GM12874 (cell line): ENCODE measurements at regions not wholly inside any gene's neighbourhood (a gene's known extent, or its start where the extent isn't known, plus 50 kb on each side); places are given as distances from the start of the nearest gene placed in this dataset.

Experiments
- TF ChIP-seq, protein P1 (sequence below): IDR thresholded peaks from 2 replicates; pipeline ENCODE4 v1.5.1; 2011; ENCODE audit warnings: low read depth, mild to moderate bottlenecking, control low read depth, low read length, moderate library complexity; ENCODE audit not compliant: insufficient read depth

DNA sequence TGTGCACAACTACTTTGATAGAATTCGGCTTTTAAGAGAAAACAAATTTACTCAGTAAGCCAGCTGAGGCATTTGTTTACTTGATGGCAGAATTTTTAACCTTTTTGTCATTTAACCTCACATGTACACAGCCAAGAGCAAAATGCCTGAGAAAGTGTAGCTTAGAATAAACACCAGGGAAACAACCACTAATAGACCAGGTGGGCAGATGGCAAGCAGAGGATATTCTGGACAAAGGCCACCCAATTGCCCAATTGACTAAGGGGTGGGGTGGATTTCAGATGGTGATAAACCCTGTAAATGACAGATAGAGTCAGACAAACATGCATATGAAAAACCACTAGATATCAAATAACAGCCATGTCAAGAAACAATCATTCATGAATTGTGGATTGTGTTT, 190.7 kb upstream of the FBXL4 start:
- TF ChIP-seq, protein P1, sequence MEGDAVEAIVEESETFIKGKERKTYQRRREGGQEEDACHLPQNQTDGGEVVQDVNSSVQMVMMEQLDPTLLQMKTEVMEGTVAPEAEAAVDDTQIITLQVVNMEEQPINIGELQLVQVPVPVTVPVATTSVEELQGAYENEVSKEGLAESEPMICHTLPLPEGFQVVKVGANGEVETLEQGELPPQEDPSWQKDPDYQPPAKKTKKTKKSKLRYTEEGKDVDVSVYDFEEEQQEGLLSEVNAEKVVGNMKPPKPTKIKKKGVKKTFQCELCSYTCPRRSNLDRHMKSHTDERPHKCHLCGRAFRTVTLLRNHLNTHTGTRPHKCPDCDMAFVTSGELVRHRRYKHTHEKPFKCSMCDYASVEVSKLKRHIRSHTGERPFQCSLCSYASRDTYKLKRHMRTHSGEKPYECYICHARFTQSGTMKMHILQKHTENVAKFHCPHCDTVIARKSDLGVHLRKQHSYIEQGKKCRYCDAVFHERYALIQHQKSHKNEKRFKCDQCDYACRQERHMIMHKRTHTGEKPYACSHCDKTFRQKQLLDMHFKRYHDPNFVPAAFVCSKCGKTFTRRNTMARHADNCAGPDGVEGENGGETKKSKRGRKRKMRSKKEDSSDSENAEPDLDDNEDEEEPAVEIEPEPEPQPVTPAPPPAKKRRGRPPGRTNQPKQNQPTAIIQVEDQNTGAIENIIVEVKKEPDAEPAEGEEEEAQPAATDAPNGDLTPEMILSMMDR = no peak

DNA sequence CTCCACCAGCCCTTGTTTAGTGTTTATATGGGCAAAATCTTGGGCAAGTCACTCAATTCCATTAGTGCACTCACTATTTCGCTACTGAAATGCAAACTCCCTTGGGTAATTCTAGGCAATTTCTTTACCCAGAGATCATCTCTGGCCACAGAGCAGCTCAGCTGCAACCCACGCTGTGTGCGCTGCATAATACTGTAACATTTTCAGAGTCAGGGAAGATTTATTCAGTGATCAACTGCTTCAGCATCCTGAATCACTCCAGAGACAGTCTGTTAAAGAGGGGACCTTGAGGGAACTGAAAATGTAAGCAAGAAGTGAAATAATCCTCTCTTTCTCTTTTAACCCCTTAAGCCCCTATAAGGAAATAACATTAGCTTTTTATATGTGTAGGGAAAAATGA, 189.6 kb upstream of the FBXL4 start:
- TF ChIP-seq, protein P1 = no peak

DNA sequence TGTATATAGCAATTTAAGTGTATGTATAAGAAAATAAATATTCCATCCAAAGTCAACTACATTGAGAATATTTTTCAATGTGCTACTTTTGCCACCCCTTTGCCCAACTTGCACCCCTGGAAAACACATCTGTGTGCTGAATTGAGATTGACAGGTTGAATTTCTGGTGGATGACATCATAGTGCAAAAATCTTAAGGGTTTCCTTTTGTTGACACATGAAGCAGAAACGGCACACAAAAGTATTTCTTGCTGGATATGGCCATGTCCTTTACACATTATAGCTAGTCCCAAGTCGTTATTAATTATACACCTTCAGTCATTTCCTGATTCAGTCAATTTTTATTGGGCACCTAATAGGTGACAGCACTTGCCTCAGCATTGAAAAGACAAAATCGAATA, 188.7 kb upstream of the FBXL4 start:
- TF ChIP-seq, protein P1 = no peak

DNA sequence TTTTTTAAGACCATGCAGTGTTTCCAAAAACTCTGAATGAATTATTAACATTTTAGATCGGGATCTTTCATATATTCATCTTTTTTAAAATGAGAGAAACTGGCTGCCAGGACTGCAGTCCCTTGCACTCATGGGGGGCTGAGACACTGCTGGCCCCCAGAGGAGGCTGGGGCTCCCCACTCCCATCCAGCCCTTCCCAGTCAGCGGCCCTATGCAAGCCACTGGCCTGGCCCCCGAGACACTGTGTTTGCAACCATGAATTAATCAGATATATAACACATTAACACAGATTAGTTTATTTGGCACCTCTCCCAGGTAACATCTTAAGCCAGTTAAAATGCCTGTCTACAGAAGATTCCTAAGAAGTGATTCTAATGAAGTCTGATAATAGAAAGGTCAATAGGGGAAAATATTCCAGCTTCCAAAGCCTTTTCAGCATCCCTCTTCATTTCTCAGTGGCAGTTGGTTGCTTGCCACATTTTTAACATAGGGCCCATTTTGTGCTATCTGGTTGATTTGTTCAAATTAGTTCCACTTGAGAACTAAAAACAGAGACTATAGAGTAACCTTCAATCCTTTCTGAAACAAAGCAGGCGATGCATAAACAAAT, 184.4 kb upstream of the FBXL4 start:
- TF ChIP-seq, protein P1 = no peak

DNA sequence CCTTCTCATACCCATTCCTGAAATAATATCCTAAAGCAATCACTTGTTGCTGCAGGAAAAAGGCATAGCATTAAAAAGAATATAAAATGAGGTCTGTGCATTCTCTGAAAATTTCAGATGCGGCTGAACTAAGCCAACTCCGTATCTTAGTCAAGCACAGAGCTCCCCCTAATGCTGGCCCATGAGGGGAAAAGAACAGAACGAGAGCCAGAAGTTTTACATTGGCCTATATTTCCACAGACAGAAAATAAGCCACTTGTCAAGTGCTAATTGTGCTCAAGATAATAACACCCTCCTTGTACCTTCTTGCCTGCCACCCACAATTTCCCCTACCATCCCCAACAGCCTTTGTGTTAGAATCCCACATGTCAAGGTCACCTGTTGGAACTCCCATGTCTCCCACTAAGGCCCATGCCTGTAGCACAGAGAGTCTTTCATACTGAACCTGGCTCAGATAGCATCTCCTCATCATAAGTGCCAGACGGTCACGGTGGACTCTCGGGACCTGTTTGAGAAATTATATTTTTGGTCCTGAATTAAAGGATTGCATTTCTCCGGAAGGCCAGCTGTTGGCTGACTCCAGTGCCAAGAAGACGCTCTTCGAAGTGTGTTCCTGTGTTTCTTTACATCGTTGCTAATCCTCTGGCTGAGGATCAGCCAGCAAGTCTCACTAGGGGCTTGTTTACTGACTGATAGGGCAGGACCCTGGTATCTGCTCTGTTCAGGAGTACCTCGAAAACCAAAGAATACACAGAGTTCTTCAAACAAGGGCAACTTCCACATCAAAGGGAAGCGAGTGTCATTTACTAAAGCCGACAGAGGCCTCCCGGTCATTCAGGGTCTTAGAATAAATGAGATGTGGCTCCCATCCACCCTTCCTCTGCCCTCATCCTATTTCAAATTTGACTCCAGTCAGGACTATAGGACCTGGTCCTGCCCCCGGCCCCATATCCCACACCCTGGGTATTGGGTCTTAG, 183.4 kb upstream of the FBXL4 start:
- TF ChIP-seq, protein P1 = no peak

DNA sequence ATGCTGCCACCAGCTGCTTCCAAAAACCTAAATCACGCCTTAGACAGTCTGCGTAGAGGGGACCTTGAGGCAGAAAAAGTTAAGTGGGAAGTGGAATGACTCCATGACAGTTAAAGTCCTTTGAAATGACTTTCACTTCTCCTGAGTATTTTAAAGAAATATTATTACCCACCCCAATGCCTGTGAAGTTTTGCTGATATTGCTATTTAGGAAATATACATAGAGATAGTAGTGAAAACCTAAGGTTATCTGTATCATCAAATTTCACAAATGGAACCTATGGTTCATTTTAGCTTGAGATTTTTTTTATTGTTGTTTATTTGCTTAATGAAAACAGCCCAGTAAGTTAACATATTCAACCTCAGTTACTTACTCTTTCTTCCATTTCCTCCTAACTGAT, 182.1 kb upstream of the FBXL4 start:
- TF ChIP-seq, protein P1 = no peak

DNA sequence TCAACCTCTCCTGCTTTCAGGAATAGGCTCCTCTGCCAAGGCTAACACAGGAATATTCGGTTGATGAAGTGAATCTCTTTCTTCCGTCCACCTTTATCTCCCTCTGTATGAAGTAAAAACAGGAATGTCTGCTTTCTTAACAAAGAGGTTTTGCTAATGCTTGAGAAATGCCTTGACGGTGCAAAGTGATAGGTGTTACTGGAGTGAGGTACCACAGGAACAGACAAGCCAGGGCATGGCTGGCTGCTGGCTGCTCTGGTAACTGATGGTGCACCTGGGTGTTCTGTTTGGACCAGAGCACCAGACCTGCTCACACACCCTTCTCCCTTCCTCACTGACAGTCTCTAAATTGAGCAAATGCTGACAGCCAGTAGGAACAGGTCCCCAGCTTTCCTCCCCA, 174.0 kb upstream of the FBXL4 start:
- TF ChIP-seq, protein P1 = no peak
